Thyroid gland (tissue), 4 donors: ENCODE measurements at regions not wholly inside any gene's neighbourhood (a gene's known extent, or its start where the extent isn't known, plus 50 kb on each side); places are given as distances from the start of the nearest gene placed in this dataset.
"Not testable (repeated sequence)": the region's sequence is repeated elsewhere in the genome, so short reads cannot be mapped to it uniquely, and the experiment has no call there.

ENCODE experiments used
- CTCF ChIP-seq, 6 experiments: fragments of 200-600 bp in 3 of 6; fragments of 450-650 bp in 3 of 6; sonication (generic) in 3 of 6; IDR thresholded peaks; one replicate each; pipeline ENCODE4 v1.5.1; 2016 to 2019; ENCODE audit warnings: antibody characterized with exemption in 6 of 6, mild to moderate bottlenecking in 2 of 6, inconsistent platforms in 1 of 6, moderate library complexity in 1 of 6
- POLR2A ChIP-seq, 2 donors: fragments of 450-650 bp; IDR thresholded peaks; one replicate each; pipeline ENCODE4 v1.6.1; 2017; ENCODE audit warnings: antibody characterized with exemption in 2 of 2, mild to moderate bottlenecking in 2 of 2, moderate library complexity in 1 of 2

- TF ChIP-seq CTCF, POLR2A (IDR thresholded peaks at IDR 0.05): not testable (repeated sequence)
Measured at GRCh38 chr12:88828537-88828936, 248.3 kb upstream of the KITLG start.
